GM23338 (cell line): ENCODE measurements at regions not wholly inside any gene's neighbourhood (a gene's known extent, or its start where the extent isn't known, plus 50 kb on each side); places are given as distances from the start of the nearest gene placed in this dataset.

Experiments used
- ATAC-seq: fragments of 200-7000 bp; cut with Tn5 transposase; 3 replicates; pipeline ENCODE4 v1.9.1; 2020
- DNase-seq: peaks from one replicate; pipeline ENCODE4 v3.0.0-alpha.2; 2015; ENCODE audit warnings: low spot score
- H2AFZ ChIP-seq: fragments of 200-600 bp; sonication (generic); 2 replicates; pipeline ENCODE4 v1.8.0; 2016; ENCODE audit warnings: antibody characterized with exemption, mild to moderate bottlenecking, moderate library complexity
- H3F3A ChIP-seq: fragments of 200-600 bp; sonication (generic); replicated peaks from 2 replicates; pipeline ENCODE4 v1.8.0; 2017; ENCODE audit warnings: antibody characterized with exemption, mixed run types, low read depth
- H3K27ac ChIP-seq: fragments of 200-600 bp; sonication (generic); 2 replicates; pipeline ENCODE4 v1.6.1; 2016; ENCODE audit warnings: low read depth
- H3K27me3 ChIP-seq: fragments of 200-600 bp; sonication (generic); 2 replicates; pipeline ENCODE4 v1.8.0; 2016; ENCODE audit warnings: mild to moderate bottlenecking, mixed run types, moderate library complexity; ENCODE audit not compliant: insufficient read depth
- H3K36me3 ChIP-seq: fragments of 200-600 bp; sonication (generic); 2 replicates; pipeline ENCODE4 v1.8.0; 2016; ENCODE audit warnings: mild to moderate bottlenecking; ENCODE audit not compliant: insufficient read depth
- H3K4me1 ChIP-seq: fragments of 200-600 bp; sonication (generic); 2 replicates; pipeline ENCODE4 v1.8.0; 2016; ENCODE audit warnings: mild to moderate bottlenecking, moderate library complexity; ENCODE audit not compliant: insufficient read depth
- H3K4me2 ChIP-seq: fragments of 200-600 bp; sonication (generic); 2 replicates; pipeline ENCODE4 v1.7.1; 2017; ENCODE audit warnings: mixed run types
- H3K4me3 ChIP-seq: fragments of 200-600 bp; sonication (generic); 2 replicates; pipeline ENCODE4 v1.6.1; 2016; ENCODE audit warnings: mixed run types
- H3K79me2 ChIP-seq: fragments of 200-600 bp; sonication (generic); replicated peaks from 2 replicates; pipeline ENCODE4 v1.8.0; 2017; ENCODE audit warnings: mild to moderate bottlenecking; ENCODE audit not compliant: insufficient read depth
- H3K9me2 ChIP-seq: fragments of 200-600 bp; sonication (generic); 2 replicates; pipeline ENCODE4 v1.8.0; 2017; ENCODE audit not compliant: insufficient read depth
- H4K20me1 ChIP-seq: fragments of 200-600 bp; sonication (generic); replicated peaks from 2 replicates; pipeline ENCODE4 v1.8.0; 2017; ENCODE audit warnings: mild to moderate bottlenecking; ENCODE audit not compliant: insufficient read depth
- H3K27ac Mint-ChIP-seq: 2 replicates; pipeline ENCODE4 v1.8.0; 2020; ENCODE audit warnings: inconsistent platforms, mild to moderate bottlenecking, moderate library complexity, mixed read lengths
- H3K27me3 Mint-ChIP-seq: 3 replicates; pipeline ENCODE4 v1.8.0; 2022; ENCODE audit warnings: low read depth, mild to moderate bottlenecking, moderate library complexity, mixed read lengths, inconsistent platforms; ENCODE audit not compliant: insufficient read depth, poor library complexity
- H3K36me3 Mint-ChIP-seq: 3 replicates; pipeline ENCODE4 v1.8.0; 2021; ENCODE audit warnings: low read depth, mild to moderate bottlenecking, inconsistent platforms, moderate library complexity, mixed read lengths
- H3K4me1 Mint-ChIP-seq: 3 replicates; pipeline ENCODE4 v1.8.0; 2020; ENCODE audit warnings: mild to moderate bottlenecking, inconsistent platforms, mixed read lengths
- H3K4me3 Mint-ChIP-seq: 3 replicates; pipeline ENCODE4 v1.8.0; 2021; ENCODE audit warnings: moderate library complexity, mild to moderate bottlenecking, inconsistent platforms, mixed read lengths
- H3K9me3 Mint-ChIP-seq: 3 replicates; pipeline ENCODE4 v1.8.0; 2020; ENCODE audit warnings: moderate library complexity, mild to moderate bottlenecking, inconsistent platforms, mixed read lengths
- CREB1 ChIP-seq: fragments of 250-450 bp; sonication (Bioruptor Pico); IDR thresholded peaks from 2 replicates; pipeline ENCODE4 v1.5.0; 2020; ENCODE audit warnings: low read depth, mild to moderate bottlenecking, moderate library complexity
- ETS1 ChIP-seq: IDR thresholded peaks from 2 replicates; pipeline ENCODE4 v1.6.1; 2016; ENCODE audit warnings: antibody characterized with exemption
- EZH2 ChIP-seq: fragments of 200-600 bp; sonication (generic); IDR thresholded peaks from one replicate; pipeline ENCODE4 v1.8.0; 2017; ENCODE audit warnings: antibody characterized with exemption, mild to moderate bottlenecking, low read depth; ENCODE audit not compliant: unreplicated experiment
- EZH2phosphoT487 ChIP-seq: fragments of 200-600 bp; sonication (generic); IDR thresholded peaks from one replicate; pipeline ENCODE4 v1.8.1; 2018; ENCODE audit warnings: antibody characterized with exemption; ENCODE audit not compliant: unreplicated experiment
- JUNB ChIP-seq: IDR thresholded peaks from one replicate; pipeline ENCODE4 v1.6.1; 2016; ENCODE audit warnings: antibody characterized with exemption; ENCODE audit not compliant: unreplicated experiment
- NANOG ChIP-seq: IDR thresholded peaks from 2 replicates; pipeline ENCODE4 v1.6.1; 2016; ENCODE audit warnings: antibody characterized with exemption, borderline replicate concordance
- POLR2AphosphoS5 ChIP-seq: IDR thresholded peaks from 2 replicates; pipeline ENCODE4 v1.6.1; 2016; ENCODE audit warnings: antibody characterized with exemption, low read depth
- STAT1 ChIP-seq: IDR thresholded peaks from one replicate; pipeline ENCODE4 v1.6.1; 2016; ENCODE audit warnings: antibody characterized with exemption; ENCODE audit not compliant: unreplicated experiment
- ZNF114 ChIP-seq: fragments of 250-450 bp; sonication (Bioruptor Pico); IDR thresholded peaks from 2 replicates; pipeline ENCODE4 v1.5.0; 2020; ENCODE audit warnings: mild to moderate bottlenecking, moderate library complexity
- ZNF331 ChIP-seq: fragments of 250-450 bp; sonication (Bioruptor Pico); IDR thresholded peaks from 2 replicates; pipeline ENCODE4 v1.5.0; 2020; ENCODE audit warnings: low read depth, mild to moderate bottlenecking, moderate library complexity
- ZNF462 ChIP-seq: fragments of 250-450 bp; sonication (Bioruptor Pico); IDR thresholded peaks from 2 replicates; pipeline ENCODE4 v1.5.0; 2020; ENCODE audit warnings: mild to moderate bottlenecking, moderate library complexity
- TF ChIP-seq, protein P1 (sequence below): IDR thresholded peaks from one replicate; pipeline ENCODE4 v1.6.1; 2018; ENCODE audit warnings: antibody characterized with exemption; ENCODE audit not compliant: unreplicated experiment
- TF ChIP-seq, protein P2 (sequence below), 2 experiments: fragments of 200-600 bp in 1 of 2; sonication (generic) in 1 of 2; conservative IDR thresholded peaks; 2 replicates each; pipeline versions ENCODE4 v1.5.1 to v1.6.1; 2016 to 2017; ENCODE audit warnings: antibody characterized with exemption in 2 of 2, low read depth in 2 of 2, mild to moderate bottlenecking in 2 of 2, moderate library complexity in 1 of 2

DNA sequence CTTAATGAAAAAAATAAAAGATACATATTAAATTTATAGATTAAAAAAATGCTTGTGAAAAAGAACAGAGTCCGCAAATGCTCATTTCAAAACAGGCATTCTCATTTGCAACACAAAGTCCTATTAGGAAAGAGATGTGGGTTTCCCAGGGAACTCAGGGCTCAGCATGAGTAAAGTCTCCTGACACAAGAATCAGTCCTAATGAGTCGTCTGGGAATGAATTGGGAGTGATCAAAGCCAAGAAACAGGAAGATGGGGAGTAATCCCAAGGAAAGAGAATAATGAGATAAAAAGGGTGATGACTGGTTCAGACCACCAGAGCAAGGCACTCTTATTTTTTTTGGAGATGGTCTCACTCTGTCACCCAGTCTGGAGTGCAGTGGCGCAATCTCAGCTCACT is 443.7 kb downstream of the NR2F2 start:
- Histone ChIP-seq H3K4me2 (no peak overlapping the region), H2AFZ (no peak overlapping the region), H3K36me3 (no peaks in the 10 kb centered on the region), H3K4me3 (no peak overlapping the region), H4K20me1 (no peaks in the 10 kb centered on the region), H3K79me2 (no peaks in the 10 kb centered on the region), H3F3A (no peaks in the 10 kb centered on the region), H3K9me2 (peaks cover 26% of the 10 kb centered on the region), H3K4me1 (no peaks in the 10 kb centered on the region), H3K27ac (no peak overlapping the region), H3K27me3 (no peaks in the 10 kb centered on the region)
- H3K4me3 Mint-ChIP-seq, result no peak overlapping the region
- no peak for ATAC-seq
- H3K27me3 Mint-ChIP-seq, result peaks cover 4% of the 10 kb centered on the region
- H3K9me3 Mint-ChIP-seq, result no peaks in the 10 kb centered on the region
- peaks cover 10% of the 10 kb centered on the region; the same call in 2 of the 3 replicates for H3K4me1 Mint-ChIP-seq
- H3K36me3 Mint-ChIP-seq, result no peaks in the 10 kb centered on the region; the same call in 2 of the 3 replicates
- no peak overlapping the region for H3K27ac Mint-ChIP-seq
- no peak for TF ChIP-seq ZNF114 (CRISPR knock-in tag)
- TF ChIP-seq ZNF331 (CRISPR knock-in tag), result no peak
- TF ChIP-seq ETS1, result no peak
- TF ChIP-seq NANOG, result no peak
- TF ChIP-seq STAT1, result no peak
- TF ChIP-seq, protein P1, sequence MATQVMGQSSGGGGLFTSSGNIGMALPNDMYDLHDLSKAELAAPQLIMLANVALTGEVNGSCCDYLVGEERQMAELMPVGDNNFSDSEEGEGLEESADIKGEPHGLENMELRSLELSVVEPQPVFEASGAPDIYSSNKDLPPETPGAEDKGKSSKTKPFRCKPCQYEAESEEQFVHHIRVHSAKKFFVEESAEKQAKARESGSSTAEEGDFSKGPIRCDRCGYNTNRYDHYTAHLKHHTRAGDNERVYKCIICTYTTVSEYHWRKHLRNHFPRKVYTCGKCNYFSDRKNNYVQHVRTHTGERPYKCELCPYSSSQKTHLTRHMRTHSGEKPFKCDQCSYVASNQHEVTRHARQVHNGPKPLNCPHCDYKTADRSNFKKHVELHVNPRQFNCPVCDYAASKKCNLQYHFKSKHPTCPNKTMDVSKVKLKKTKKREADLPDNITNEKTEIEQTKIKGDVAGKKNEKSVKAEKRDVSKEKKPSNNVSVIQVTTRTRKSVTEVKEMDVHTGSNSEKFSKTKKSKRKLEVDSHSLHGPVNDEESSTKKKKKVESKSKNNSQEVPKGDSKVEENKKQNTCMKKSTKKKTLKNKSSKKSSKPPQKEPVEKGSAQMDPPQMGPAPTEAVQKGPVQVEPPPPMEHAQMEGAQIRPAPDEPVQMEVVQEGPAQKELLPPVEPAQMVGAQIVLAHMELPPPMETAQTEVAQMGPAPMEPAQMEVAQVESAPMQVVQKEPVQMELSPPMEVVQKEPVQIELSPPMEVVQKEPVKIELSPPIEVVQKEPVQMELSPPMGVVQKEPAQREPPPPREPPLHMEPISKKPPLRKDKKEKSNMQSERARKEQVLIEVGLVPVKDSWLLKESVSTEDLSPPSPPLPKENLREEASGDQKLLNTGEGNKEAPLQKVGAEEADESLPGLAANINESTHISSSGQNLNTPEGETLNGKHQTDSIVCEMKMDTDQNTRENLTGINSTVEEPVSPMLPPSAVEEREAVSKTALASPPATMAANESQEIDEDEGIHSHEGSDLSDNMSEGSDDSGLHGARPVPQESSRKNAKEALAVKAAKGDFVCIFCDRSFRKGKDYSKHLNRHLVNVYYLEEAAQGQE, result no peak
- no peak for TF ChIP-seq EZH2
- no peak for TF ChIP-seq CREB1 (CRISPR knock-in tag)
- no peak for TF ChIP-seq EZH2phosphoT487
- no peak for TF ChIP-seq JUNB
- TF ChIP-seq ZNF462 (CRISPR knock-in tag), result no peak
- no peak for TF ChIP-seq POLR2AphosphoS5
- TF ChIP-seq, protein P2, sequence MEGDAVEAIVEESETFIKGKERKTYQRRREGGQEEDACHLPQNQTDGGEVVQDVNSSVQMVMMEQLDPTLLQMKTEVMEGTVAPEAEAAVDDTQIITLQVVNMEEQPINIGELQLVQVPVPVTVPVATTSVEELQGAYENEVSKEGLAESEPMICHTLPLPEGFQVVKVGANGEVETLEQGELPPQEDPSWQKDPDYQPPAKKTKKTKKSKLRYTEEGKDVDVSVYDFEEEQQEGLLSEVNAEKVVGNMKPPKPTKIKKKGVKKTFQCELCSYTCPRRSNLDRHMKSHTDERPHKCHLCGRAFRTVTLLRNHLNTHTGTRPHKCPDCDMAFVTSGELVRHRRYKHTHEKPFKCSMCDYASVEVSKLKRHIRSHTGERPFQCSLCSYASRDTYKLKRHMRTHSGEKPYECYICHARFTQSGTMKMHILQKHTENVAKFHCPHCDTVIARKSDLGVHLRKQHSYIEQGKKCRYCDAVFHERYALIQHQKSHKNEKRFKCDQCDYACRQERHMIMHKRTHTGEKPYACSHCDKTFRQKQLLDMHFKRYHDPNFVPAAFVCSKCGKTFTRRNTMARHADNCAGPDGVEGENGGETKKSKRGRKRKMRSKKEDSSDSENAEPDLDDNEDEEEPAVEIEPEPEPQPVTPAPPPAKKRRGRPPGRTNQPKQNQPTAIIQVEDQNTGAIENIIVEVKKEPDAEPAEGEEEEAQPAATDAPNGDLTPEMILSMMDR (conservative IDR thresholded peaks at IDR 0.05; ENCODE audit: low read depth in 2 of 2), result no peak
- no peak for DNase-seq
